ENCODE measurements at regions not wholly inside any gene's neighbourhood (a gene's known extent, or its start where the extent isn't known, plus 50 kb on each side); places are given as distances from the start of the nearest gene placed in this dataset.

DNA sequence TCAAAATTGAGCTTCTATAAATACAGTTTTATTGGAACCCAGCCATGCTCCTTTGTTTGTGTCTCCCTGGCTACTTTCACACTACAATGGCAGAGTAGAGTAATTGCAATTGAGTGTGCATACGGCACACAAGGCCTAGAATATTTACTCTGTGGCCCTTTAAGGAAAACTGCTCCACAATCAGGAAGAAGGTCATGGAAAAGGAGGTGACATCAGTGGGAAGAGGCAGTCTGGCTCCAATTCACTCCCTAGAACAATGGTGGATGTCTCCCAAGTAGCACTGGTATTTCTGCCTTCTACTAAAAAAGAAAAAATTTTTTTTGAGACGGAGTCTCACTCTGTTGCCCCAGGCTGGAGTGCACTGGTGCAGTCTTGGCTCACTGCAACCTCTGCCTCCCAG is 51.3 kb downstream of the KRTAP19-8 start:
- H3K27ac Mint-ChIP-seq = no peak overlapping the region
- no peak for DNase-seq
- H3K36me3 Mint-ChIP-seq (ENCODE audit: low read depth) = peaks cover 5% of the 10 kb centered on the region; the same call in 1 of the 2 replicates
- TF ChIP-seq, protein P1, sequence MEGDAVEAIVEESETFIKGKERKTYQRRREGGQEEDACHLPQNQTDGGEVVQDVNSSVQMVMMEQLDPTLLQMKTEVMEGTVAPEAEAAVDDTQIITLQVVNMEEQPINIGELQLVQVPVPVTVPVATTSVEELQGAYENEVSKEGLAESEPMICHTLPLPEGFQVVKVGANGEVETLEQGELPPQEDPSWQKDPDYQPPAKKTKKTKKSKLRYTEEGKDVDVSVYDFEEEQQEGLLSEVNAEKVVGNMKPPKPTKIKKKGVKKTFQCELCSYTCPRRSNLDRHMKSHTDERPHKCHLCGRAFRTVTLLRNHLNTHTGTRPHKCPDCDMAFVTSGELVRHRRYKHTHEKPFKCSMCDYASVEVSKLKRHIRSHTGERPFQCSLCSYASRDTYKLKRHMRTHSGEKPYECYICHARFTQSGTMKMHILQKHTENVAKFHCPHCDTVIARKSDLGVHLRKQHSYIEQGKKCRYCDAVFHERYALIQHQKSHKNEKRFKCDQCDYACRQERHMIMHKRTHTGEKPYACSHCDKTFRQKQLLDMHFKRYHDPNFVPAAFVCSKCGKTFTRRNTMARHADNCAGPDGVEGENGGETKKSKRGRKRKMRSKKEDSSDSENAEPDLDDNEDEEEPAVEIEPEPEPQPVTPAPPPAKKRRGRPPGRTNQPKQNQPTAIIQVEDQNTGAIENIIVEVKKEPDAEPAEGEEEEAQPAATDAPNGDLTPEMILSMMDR (IDR thresholded peaks at IDR 0.05) = no peak
- H3K9me3 Mint-ChIP-seq = peaks cover 55% of the 10 kb centered on the region
- no peaks in the 10 kb centered on the region for H3K27me3 Mint-ChIP-seq (ENCODE audit: insufficient read depth)
- H3K4me3 Mint-ChIP-seq = no peak overlapping the region
- no peaks in the 10 kb centered on the region for H3K4me1 Mint-ChIP-seq (ENCODE audit: low read depth)

DNA sequence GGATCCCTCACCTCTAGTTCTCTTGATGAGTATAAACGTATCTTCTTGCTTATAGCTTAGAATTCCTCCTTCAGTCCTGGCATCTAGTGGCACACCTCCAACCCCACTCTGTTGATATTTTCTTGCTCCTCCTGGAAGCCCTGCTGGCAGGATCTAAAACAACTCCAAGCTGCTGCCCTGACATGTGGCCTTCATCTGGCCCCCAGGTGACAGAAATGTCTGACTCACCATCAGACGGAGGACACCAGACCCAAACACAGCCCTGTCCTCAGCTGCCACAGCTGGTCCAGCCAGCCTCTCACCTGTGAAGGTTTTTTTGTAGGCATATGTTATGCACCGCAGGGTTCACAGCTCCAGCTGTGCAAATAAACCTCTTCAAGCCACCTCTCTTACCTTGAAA is 53.4 kb downstream of the KRTAP19-8 start:
- TF ChIP-seq, protein P1 (IDR thresholded peaks at IDR 0.05) = no peak
- H3K4me1 Mint-ChIP-seq (ENCODE audit: low read depth) = no peaks in the 10 kb centered on the region
- no peaks in the 10 kb centered on the region for H3K27me3 Mint-ChIP-seq (ENCODE audit: insufficient read depth)
- no peak overlapping the region for H3K27ac Mint-ChIP-seq
- H3K36me3 Mint-ChIP-seq (ENCODE audit: low read depth) = peaks cover 5% of the 10 kb centered on the region; the same call in 1 of the 2 replicates
- no peak overlapping the region for H3K4me3 Mint-ChIP-seq
- DNase-seq = no peak
- peaks cover 46% of the 10 kb centered on the region for H3K9me3 Mint-ChIP-seq

DNA sequence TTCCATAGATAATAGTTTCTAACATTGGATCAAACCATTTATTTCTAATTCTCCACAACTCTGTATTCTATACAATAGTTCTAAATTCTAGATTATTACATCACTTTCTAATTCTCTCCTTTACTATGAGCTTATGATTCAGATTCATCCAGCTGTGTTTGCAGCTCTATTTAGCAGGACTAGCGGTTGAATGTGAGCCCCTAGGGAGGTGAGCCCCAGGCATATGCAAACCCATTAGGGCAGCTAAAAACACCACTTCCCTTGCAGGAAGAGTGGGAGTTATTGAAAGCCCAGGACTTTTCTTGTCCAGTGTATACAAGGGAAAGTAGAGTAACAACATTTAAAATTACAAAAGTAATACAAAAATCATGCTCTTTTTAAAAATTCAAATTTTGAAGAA is 56.9 kb downstream of the KRTAP19-8 start:
- Mint-ChIP-seq H3K36me3 (ENCODE audit: low read depth) (peaks cover 5% of the 10 kb centered on the region; the same call in 1 of the 2 replicates), H3K4me1 (ENCODE audit: low read depth) (no peaks in the 10 kb centered on the region), H3K27ac (no peak overlapping the region), H3K9me3 (peaks cover 64% of the 10 kb centered on the region), H3K27me3 (ENCODE audit: insufficient read depth) (no peaks in the 10 kb centered on the region), H3K4me3 (no peak overlapping the region)
- TF ChIP-seq, protein P1 (IDR thresholded peaks at IDR 0.05) = no peak
- DNase-seq = no peak

DNA sequence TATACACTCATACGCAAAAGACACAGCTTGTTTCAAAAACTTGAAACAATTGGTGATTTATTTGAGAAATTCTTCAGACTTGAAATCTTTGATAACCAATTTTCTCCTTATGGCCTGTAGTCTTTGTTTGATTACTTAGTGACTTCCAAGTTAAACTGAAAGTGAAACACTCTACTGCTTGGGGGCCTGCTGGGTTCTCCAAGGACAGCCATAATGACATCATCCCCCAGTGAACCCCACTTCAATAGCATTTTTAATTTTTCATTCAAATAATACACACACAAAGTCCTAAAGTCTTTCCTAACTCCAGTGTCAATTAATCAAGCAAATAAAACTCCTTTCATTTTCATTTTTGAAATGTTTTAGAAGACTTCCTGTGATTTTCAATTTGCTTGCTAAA is 59.2 kb downstream of the KRTAP19-8 start:
- DNase-seq = no peak
- Mint-ChIP-seq H3K4me1 (ENCODE audit: low read depth) (no peaks in the 10 kb centered on the region), H3K27ac (no peak overlapping the region), H3K27me3 (ENCODE audit: insufficient read depth) (no peaks in the 10 kb centered on the region), H3K36me3 (ENCODE audit: low read depth) (no peaks in the 10 kb centered on the region), H3K4me3 (no peak overlapping the region), H3K9me3 (peaks cover 57% of the 10 kb centered on the region)
- TF ChIP-seq, protein P1 (IDR thresholded peaks at IDR 0.05) = no peak

DNA sequence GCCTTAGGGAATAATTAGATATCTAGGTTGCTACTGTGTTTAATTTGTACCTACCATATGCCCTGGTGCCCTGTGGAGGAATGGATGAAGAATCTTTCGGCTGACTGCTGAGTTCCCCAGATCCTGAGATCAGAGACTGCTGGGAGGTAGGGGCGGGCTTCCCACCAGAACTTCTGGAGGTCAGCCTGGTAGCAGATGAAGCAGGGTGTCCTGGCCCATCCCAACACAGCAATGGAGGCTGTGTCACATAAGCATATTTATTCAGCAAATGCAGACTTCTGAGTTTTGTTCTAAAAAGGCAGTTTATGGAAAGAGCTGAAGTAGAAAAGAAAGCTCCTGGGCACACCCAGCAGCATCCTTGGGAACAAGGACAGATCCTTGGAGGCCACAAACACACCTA is 74.0 kb downstream of the KRTAP19-8 start:
- no peak for DNase-seq
- TF ChIP-seq, protein P1 (IDR thresholded peaks at IDR 0.05) = no peak
- Mint-ChIP-seq H3K36me3 (ENCODE audit: low read depth) (no peaks in the 10 kb centered on the region), H3K9me3 (peaks cover 73% of the 10 kb centered on the region), H3K27me3 (ENCODE audit: insufficient read depth) (no peaks in the 10 kb centered on the region), H3K27ac (no peak overlapping the region), H3K4me3 (no peak overlapping the region), H3K4me1 (ENCODE audit: low read depth) (no peaks in the 10 kb centered on the region)

DNA sequence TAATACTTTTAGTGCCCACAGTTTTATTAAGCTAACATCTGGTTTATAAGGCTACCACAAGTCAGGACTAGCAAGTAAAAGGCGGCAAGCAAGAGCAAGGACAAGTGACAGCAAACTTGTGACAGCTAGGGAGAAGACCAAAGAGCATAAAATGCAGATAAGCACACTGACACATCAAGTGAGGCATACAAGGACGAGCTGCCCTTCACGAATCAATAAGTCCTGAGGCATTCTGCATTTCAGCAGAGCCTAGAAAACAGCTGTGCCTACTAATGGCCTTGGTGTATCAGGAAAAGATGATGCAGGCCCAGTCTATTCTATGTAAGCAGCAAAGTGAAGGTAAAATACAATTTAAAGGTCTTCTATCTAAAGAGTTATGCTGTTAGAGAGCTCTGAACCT is 74.8 kb downstream of the KRTAP19-8 start:
- no peaks in the 10 kb centered on the region for H3K4me1 Mint-ChIP-seq (ENCODE audit: low read depth)
- H3K27me3 Mint-ChIP-seq (ENCODE audit: insufficient read depth) = no peaks in the 10 kb centered on the region
- no peak overlapping the region for H3K4me3 Mint-ChIP-seq
- H3K36me3 Mint-ChIP-seq (ENCODE audit: low read depth) = no peaks in the 10 kb centered on the region
- H3K9me3 Mint-ChIP-seq = peaks cover 80% of the 10 kb centered on the region
- no peak for DNase-seq
- TF ChIP-seq, protein P1 (IDR thresholded peaks at IDR 0.05) = no peak
- no peak overlapping the region for H3K27ac Mint-ChIP-seq

Measured in HFFc6 (cell line).